HG03432 (cell line): ENCODE measurements at regions not wholly inside any gene's neighbourhood (a gene's known extent, or its start where the extent isn't known, plus 50 kb on each side); places are given as distances from the start of the nearest gene placed in this dataset.
A peak's percentile ranks its signal among the peaks of the same experiment; 100 is the strongest.

Source experiments
- ATAC-seq: cut with Tn5 transposase; IDR thresholded peaks from one replicate; pipeline ENCODE4 v1.9.1; 2021; ENCODE audit warnings: mild to moderate bottlenecking, moderate library complexity; ENCODE audit not compliant: unreplicated experiment

- ATAC-seq: no peak
Measured at GRCh38 chr4:62487016-62487415, 1286.9 kb downstream of the ADGRL3 start.

- no peak for ATAC-seq
Measured at GRCh38 chr4:62484357-62484756, 1284.2 kb downstream of the ADGRL3 start.

- no peak for ATAC-seq
Measured at GRCh38 chr4:62482355-62482754, 1282.2 kb downstream of the ADGRL3 start.

- ATAC-seq: no peak
Measured at GRCh38 chr4:62475596-62475995, 1275.5 kb downstream of the ADGRL3 start.

- ATAC-seq: no peak
Measured at GRCh38 chr4:62474802-62475201, 1274.7 kb downstream of the ADGRL3 start.

- ATAC-seq: no peak
Measured at GRCh38 chr4:62471021-62471420, 1270.9 kb downstream of the ADGRL3 start.

GRCh38 chr4:62470421-62470983 lies 1270.4 kb downstream of the ADGRL3 start:
- ATAC-seq: no peak

- ATAC-seq: no peak
Measured at GRCh38 chr4:62470020-62470419, 1269.9 kb downstream of the ADGRL3 start.

GRCh38 chr4:62461961-62462360 lies 1261.8 kb downstream of the ADGRL3 start:
- no peak for ATAC-seq

GRCh38 chr4:62460329-62460728 lies 1260.2 kb downstream of the ADGRL3 start:
- no peak for ATAC-seq

- ATAC-seq: no peak
Measured at GRCh38 chr4:62457356-62457755, 1257.2 kb downstream of the ADGRL3 start.

GRCh38 chr4:62455871-62456270 lies 1255.7 kb downstream of the ADGRL3 start:
- no peak for ATAC-seq

- no peak for ATAC-seq
Measured at GRCh38 chr4:62454535-62454934, 1254.4 kb downstream of the ADGRL3 start.

- ATAC-seq: peak; percentile 82
Measured at GRCh38 chr4:62450740-62451139, 1250.6 kb downstream of the ADGRL3 start.

GRCh38 chr4:62449538-62449937 lies 1249.4 kb downstream of the ADGRL3 start:
- ATAC-seq: no peak

- ATAC-seq: no peak
Measured at GRCh38 chr4:62448911-62449310, 1248.8 kb downstream of the ADGRL3 start.

- no peak for ATAC-seq
Measured at GRCh38 chr4:62439051-62439450, 1238.9 kb downstream of the ADGRL3 start.

- no peak for ATAC-seq
Measured at GRCh38 chr4:62434921-62435320, 1234.8 kb downstream of the ADGRL3 start.

- ATAC-seq: peak; percentile 69
Measured at GRCh38 chr4:62431513-62432231, 1231.5 kb downstream of the ADGRL3 start.

GRCh38 chr4:62429297-62429696 lies 1229.2 kb downstream of the ADGRL3 start:
- no peak for ATAC-seq

GRCh38 chr4:62415256-62415655 lies 1215.1 kb downstream of the ADGRL3 start:
- no peak for ATAC-seq

GRCh38 chr4:62414563-62414962 lies 1214.4 kb downstream of the ADGRL3 start:
- ATAC-seq: no peak
